H9 (cell line): ENCODE measurements at regions not wholly inside any gene's neighbourhood (a gene's known extent, or its start where the extent isn't known, plus 50 kb on each side); places are given as distances from the start of the nearest gene placed in this dataset.

ENCODE experiments used
- DNase-seq: peaks from one replicate; pipeline ENCODE4 v3.0.0-alpha.2; 2017
- H2AFZ ChIP-seq: one replicate; pipeline ENCODE4 v1.6.1; 2013; ENCODE audit warnings: mild to moderate bottlenecking, low read length, control low read depth, moderate library complexity
- H2AK5ac ChIP-seq: 2 replicates; pipeline ENCODE4 v1.6.1; 2013; ENCODE audit warnings: low read length, control low read depth, mixed read lengths; ENCODE audit not compliant: insufficient read length
- H2BK120ac ChIP-seq: one replicate; pipeline ENCODE4 v1.6.1; 2013; ENCODE audit warnings: low read depth, mild to moderate bottlenecking, low read length, control low read depth, inconsistent platforms; ENCODE audit not compliant: poor library complexity, severe bottlenecking
- H2BK12ac ChIP-seq: 2 replicates; pipeline ENCODE4 v1.6.1; 2013; ENCODE audit warnings: low read length, control low read depth, mixed read lengths, low read depth; ENCODE audit not compliant: insufficient read length
- H2BK15ac ChIP-seq: 2 replicates; pipeline ENCODE4 v1.6.1; 2013; ENCODE audit warnings: low read depth, low read length, control low read depth
- H2BK20ac ChIP-seq: one replicate; pipeline ENCODE4 v1.6.1; 2013; ENCODE audit warnings: low read depth, mild to moderate bottlenecking, low read length, control low read depth, inconsistent platforms; ENCODE audit not compliant: poor library complexity, severe bottlenecking
- H2BK5ac ChIP-seq: 2 replicates; pipeline ENCODE4 v1.6.1; 2013; ENCODE audit warnings: low read length, control low read depth, mixed read lengths; ENCODE audit not compliant: insufficient read length
- H3K14ac ChIP-seq: 2 replicates; pipeline ENCODE4 v1.6.1; 2013; ENCODE audit warnings: low read length, control low read depth; ENCODE audit not compliant: insufficient read depth
- H3K18ac ChIP-seq: 2 replicates; pipeline ENCODE4 v1.6.1; 2013; ENCODE audit warnings: low read depth, mild to moderate bottlenecking, mixed read lengths, low read length, control low read depth; ENCODE audit not compliant: insufficient read length
- H3K23ac ChIP-seq: 2 replicates; pipeline ENCODE4 v1.6.1; 2013; ENCODE audit warnings: low read length, control low read depth, mixed read lengths, low read depth; ENCODE audit not compliant: insufficient read length
- H3K23me2 ChIP-seq: 2 replicates; pipeline ENCODE4 v1.6.1; 2013; ENCODE audit warnings: low read depth, mild to moderate bottlenecking, mixed read lengths, low read length, control low read depth; ENCODE audit not compliant: insufficient read length, poor library complexity, severe bottlenecking
- H3K27ac ChIP-seq: 2 replicates; pipeline ENCODE4 v1.5.1; 2013; ENCODE audit warnings: low read length, control low read depth, mixed read lengths, low read depth; ENCODE audit not compliant: insufficient read length
- H3K27me3 ChIP-seq: 2 replicates; pipeline ENCODE4 v1.6.1; 2013; ENCODE audit warnings: low read length, control low read depth, inconsistent platforms; ENCODE audit not compliant: insufficient read depth
- H3K4ac ChIP-seq: 2 replicates; pipeline ENCODE4 v1.6.1; 2013; ENCODE audit warnings: low read depth, mild to moderate bottlenecking, control low read depth, inconsistent platforms, low read length, moderate library complexity
- H3K4me1 ChIP-seq: 2 replicates; pipeline ENCODE4 v1.6.1; 2013; ENCODE audit warnings: low read length, control low read depth, inconsistent platforms; ENCODE audit not compliant: insufficient read depth
- H3K4me2 ChIP-seq: 2 replicates; pipeline ENCODE4 v1.6.1; 2013; ENCODE audit warnings: low read length, control low read depth, mixed read lengths; ENCODE audit not compliant: insufficient read length, insufficient read depth
- H3K56ac ChIP-seq: 2 replicates; pipeline ENCODE4 v1.6.1; 2013; ENCODE audit warnings: low read depth, mild to moderate bottlenecking, mixed read lengths, low read length, control low read depth; ENCODE audit not compliant: insufficient read length
- H3K79me1 ChIP-seq: 2 replicates; pipeline ENCODE4 v1.6.1; 2013; ENCODE audit warnings: low read depth, mild to moderate bottlenecking, moderate library complexity, low read length, control low read depth, inconsistent platforms; ENCODE audit not compliant: insufficient read depth, poor library complexity, severe bottlenecking
- H3K79me2 ChIP-seq: 2 replicates; pipeline ENCODE4 v1.6.1; 2013; ENCODE audit warnings: low read length, control low read depth, inconsistent platforms; ENCODE audit not compliant: insufficient read depth
- H3K9ac ChIP-seq: 2 replicates; pipeline ENCODE4 v1.6.1; 2013; ENCODE audit warnings: low read length, control low read depth, mixed read lengths; ENCODE audit not compliant: insufficient read length; ENCODE audit errors: extremely low read depth
- H3K9me3 ChIP-seq: one replicate; pipeline ENCODE4 v1.6.1; 2013; ENCODE audit warnings: low read depth, low read length, inconsistent platforms; ENCODE audit not compliant: control insufficient read depth
- H3T11ph ChIP-seq: one replicate; pipeline ENCODE4 v1.6.1; 2013; ENCODE audit warnings: mild to moderate bottlenecking, low read length, control low read depth, inconsistent platforms
- H4K20me1 ChIP-seq: one replicate; pipeline ENCODE4 v1.6.1; 2013; ENCODE audit not compliant: control insufficient read depth, insufficient read length, insufficient read depth
- H4K5ac ChIP-seq: 2 replicates; pipeline ENCODE4 v1.6.1; 2013; ENCODE audit warnings: low read depth, mild to moderate bottlenecking, mixed read lengths, low read length, control low read depth; ENCODE audit not compliant: insufficient read length
- H4K8ac ChIP-seq: replicated peaks from 2 replicates; pipeline ENCODE4 v1.6.1; 2013; ENCODE audit warnings: low read length, control low read depth, mixed read lengths, low read depth; ENCODE audit not compliant: insufficient read length
- H4K91ac ChIP-seq: 2 replicates; pipeline ENCODE4 v1.6.1; 2013; ENCODE audit warnings: low read depth, mild to moderate bottlenecking, moderate library complexity, mixed read lengths, low read length, control low read depth; ENCODE audit not compliant: insufficient read length
- H3K27ac Mint-ChIP-seq, 3 experiments: 2 replicates in 2 of 3; 3 replicates in 1 of 3; pipeline ENCODE4 v1.8.0; 2020 to 2021; ENCODE audit warnings: mixed read lengths in 3 of 3, mild to moderate bottlenecking in 1 of 3, moderate library complexity in 1 of 3
- H3K27me3 Mint-ChIP-seq: 2 replicates; pipeline ENCODE4 v1.8.0; 2021; ENCODE audit warnings: low read depth, mild to moderate bottlenecking, moderate library complexity, mixed read lengths
- H3K36me3 Mint-ChIP-seq, 3 experiments: 2 replicates in 2 of 3; 3 replicates in 1 of 3; pipeline ENCODE4 v1.8.0; 2020 to 2021; ENCODE audit warnings: low read depth in 3 of 3, mixed read lengths in 3 of 3; ENCODE audit not compliant: insufficient read depth in 1 of 3
- H3K4me1 Mint-ChIP-seq, 2 experiments: 2 replicates each; pipeline ENCODE4 v1.8.0; 2020; ENCODE audit warnings: mixed read lengths in 2 of 2
- H3K4me3 Mint-ChIP-seq, 2 experiments: 2 replicates in 1 of 2; 3 replicates in 1 of 2; pipeline ENCODE4 v1.8.0; 2020 to 2021; ENCODE audit warnings: mild to moderate bottlenecking in 2 of 2, mixed read lengths in 2 of 2, moderate library complexity in 1 of 2
- H3K9me3 Mint-ChIP-seq, 2 experiments: 2 replicates in 1 of 2; 3 replicates in 1 of 2; pipeline ENCODE4 v1.8.0; 2020; ENCODE audit warnings: mild to moderate bottlenecking in 2 of 2, mixed read lengths in 2 of 2, moderate library complexity in 1 of 2
- WGBS: extraction: QIAGEN DNeasy Blood & Tissue Kit; methylation state at CpG from one replicate; pipeline ENCODE4 v1.1.7; 2013; ENCODE audit warnings: missing lambda C conversion rate, low lambda C conversion rate, mixed read lengths; ENCODE audit not compliant: insufficient read length; ENCODE audit errors: extremely low coverage; 5-methylcytosine and 5-hydroxymethylcytosine counted together
- TF ChIP-seq, protein P1 (sequence below): fragments of 200-600 bp; sonication (generic); conservative IDR thresholded peaks from 3 replicates; pipeline ENCODE4 v1.8.0; 2021; ENCODE audit warnings: antibody characterized with exemption, mild to moderate bottlenecking

DNA sequence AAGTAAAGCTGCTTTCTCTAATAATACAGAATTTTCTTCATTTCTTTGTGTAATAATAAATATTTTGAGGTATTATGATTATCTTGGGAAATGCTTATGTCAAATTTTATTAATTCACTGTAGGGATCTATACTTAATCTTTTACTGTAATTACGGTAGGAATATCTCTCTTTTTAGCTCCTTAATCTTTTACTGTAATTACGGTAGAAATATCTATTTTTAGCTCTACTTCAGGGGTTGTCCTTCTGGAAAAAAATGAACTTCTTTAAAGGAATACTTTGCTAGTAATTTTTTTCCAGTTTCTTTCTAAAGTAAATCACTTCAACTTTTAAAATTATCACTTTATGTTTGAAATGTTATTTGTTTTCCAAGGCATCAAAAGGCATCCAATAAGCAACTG lies 2229.4 kb upstream of the AGA start:
- no peak overlapping the region for H2BK120ac ChIP-seq
- no peaks in the 10 kb centered on the region for H3K79me1 ChIP-seq
- no peak for DNase-seq
- no peak overlapping the region for H4K91ac ChIP-seq
- Mint-ChIP-seq H3K27ac (no peak overlapping the region), H3K27me3 (no peaks in the 10 kb centered on the region), H3K36me3 (peaks cover 0 to 8% (median 8%) of the 10 kb centered on the region in 3 experiments; a peak in 5 of 7 replicates), H3K4me1 (peaks cover 0 to under 1% of the 10 kb centered on the region in 2 experiments; a peak in 1 of 4 replicates), H3K9me3 (peaks cover 10 to 11% of the 10 kb centered on the region in 2 experiments), H3K4me3 (no peak overlapping the region)
- H3K9me3 ChIP-seq, result no peaks in the 10 kb centered on the region
- no peak overlapping the region for H3K23ac ChIP-seq
- no peaks in the 10 kb centered on the region for H4K20me1 ChIP-seq
- H3K18ac ChIP-seq, result no peak overlapping the region
- no peaks in the 10 kb centered on the region for H3K27me3 ChIP-seq
- no peaks in the 10 kb centered on the region for H3K79me2 ChIP-seq
- no peak overlapping the region for H3K27ac ChIP-seq
- no CpG with 5 or more reads among the region's 2 CpGs for WGBS
- H2BK20ac ChIP-seq, result no peak overlapping the region
- H2BK15ac ChIP-seq, result no peak overlapping the region
- H3K23me2 ChIP-seq, result no peaks in the 10 kb centered on the region
- H3K4me1 ChIP-seq, result no peaks in the 10 kb centered on the region
- no peak overlapping the region for H2AFZ ChIP-seq
- no peak overlapping the region for H2BK12ac ChIP-seq
- no peak overlapping the region for H2BK5ac ChIP-seq
- H3K14ac ChIP-seq, result no peak overlapping the region
- H3K4ac ChIP-seq, result no peak overlapping the region
- H3T11ph ChIP-seq, result no peak overlapping the region
- no peak overlapping the region for H3K56ac ChIP-seq
- H4K8ac ChIP-seq, result no peak overlapping the region
- H4K5ac ChIP-seq, result no peak overlapping the region
- no peak overlapping the region for H3K4me2 ChIP-seq
- no peak overlapping the region for H3K9ac ChIP-seq
- TF ChIP-seq, protein P1, sequence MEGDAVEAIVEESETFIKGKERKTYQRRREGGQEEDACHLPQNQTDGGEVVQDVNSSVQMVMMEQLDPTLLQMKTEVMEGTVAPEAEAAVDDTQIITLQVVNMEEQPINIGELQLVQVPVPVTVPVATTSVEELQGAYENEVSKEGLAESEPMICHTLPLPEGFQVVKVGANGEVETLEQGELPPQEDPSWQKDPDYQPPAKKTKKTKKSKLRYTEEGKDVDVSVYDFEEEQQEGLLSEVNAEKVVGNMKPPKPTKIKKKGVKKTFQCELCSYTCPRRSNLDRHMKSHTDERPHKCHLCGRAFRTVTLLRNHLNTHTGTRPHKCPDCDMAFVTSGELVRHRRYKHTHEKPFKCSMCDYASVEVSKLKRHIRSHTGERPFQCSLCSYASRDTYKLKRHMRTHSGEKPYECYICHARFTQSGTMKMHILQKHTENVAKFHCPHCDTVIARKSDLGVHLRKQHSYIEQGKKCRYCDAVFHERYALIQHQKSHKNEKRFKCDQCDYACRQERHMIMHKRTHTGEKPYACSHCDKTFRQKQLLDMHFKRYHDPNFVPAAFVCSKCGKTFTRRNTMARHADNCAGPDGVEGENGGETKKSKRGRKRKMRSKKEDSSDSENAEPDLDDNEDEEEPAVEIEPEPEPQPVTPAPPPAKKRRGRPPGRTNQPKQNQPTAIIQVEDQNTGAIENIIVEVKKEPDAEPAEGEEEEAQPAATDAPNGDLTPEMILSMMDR, result no peak
- no peak overlapping the region for H2AK5ac ChIP-seq
